HT1080 (cell line): ENCODE measurements at regions not wholly inside any gene's neighbourhood (a gene's known extent, or its start where the extent isn't known, plus 50 kb on each side); places are given as distances from the start of the nearest gene placed in this dataset.
A peak's percentile ranks its signal among the peaks of the same experiment; 100 is the strongest.
"Not testable (repeated sequence)": the region's sequence is repeated elsewhere in the genome, so short reads cannot be mapped to it uniquely, and the experiment has no call there.

Experiments used
- DNase-seq: peaks from one replicate; pipeline ENCODE4 v3.0.0-alpha.2; 2015; ENCODE audit warnings: low read depth

- DNase-seq = not testable (repeated sequence)
These were observed 126.3 kb upstream of the CAV2 start for GRCh38 chr7:116373229-116373628.

- no peak for DNase-seq
These were observed 121.8 kb upstream of the CAV2 start for GRCh38 chr7:116377721-116378120.

GRCh38 chr7:116380025-116380424, 119.5 kb upstream of the CAV2 start:
- DNase-seq = no peak

GRCh38 chr7:116382375-116382774, 117.2 kb upstream of the CAV2 start:
- DNase-seq = no peak

GRCh38 chr7:116384936-116385635, 114.5 kb upstream of the CAV2 start:
- DNase-seq = no peak

GRCh38 chr7:116386674-116387073, 112.9 kb upstream of the CAV2 start:
- DNase-seq = no peak

- no peak for DNase-seq
These were observed 109.2 kb upstream of the CAV2 start for GRCh38 chr7:116390363-116390762.

GRCh38 chr7:116392806-116393205, 106.7 kb upstream of the CAV2 start:
- no peak for DNase-seq

- DNase-seq = no peak
These were observed 105.9 kb upstream of the CAV2 start for GRCh38 chr7:116393654-116394053.

GRCh38 chr7:116394106-116394505, 105.4 kb upstream of the CAV2 start:
- DNase-seq = no peak

GRCh38 chr7:116395141-116395791, 104.3 kb upstream of the CAV2 start:
- DNase-seq = peak; percentile 96

- DNase-seq = no peak
These were observed 100.9 kb upstream of the CAV2 start for GRCh38 chr7:116398672-116399071.

GRCh38 chr7:116399819-116400218, 99.7 kb upstream of the CAV2 start:
- peak; percentile 66 for DNase-seq

GRCh38 chr7:116400522-116400921, 99.0 kb upstream of the CAV2 start:
- DNase-seq = no peak

- DNase-seq = no peak
These were observed 97.8 kb upstream of the CAV2 start for GRCh38 chr7:116401711-116402110.

- DNase-seq = no peak
These were observed 96.3 kb upstream of the CAV2 start for GRCh38 chr7:116403265-116403664.

GRCh38 chr7:116404389-116404788, 95.1 kb upstream of the CAV2 start:
- DNase-seq = no peak

GRCh38 chr7:116405810-116406209, 93.7 kb upstream of the CAV2 start:
- DNase-seq = no peak

GRCh38 chr7:116407165-116407564, 92.4 kb upstream of the CAV2 start:
- no peak for DNase-seq

GRCh38 chr7:116408166-116408565, 91.4 kb upstream of the CAV2 start:
- no peak for DNase-seq

- not testable (repeated sequence) for DNase-seq
These were observed 90.6 kb upstream of the CAV2 start for GRCh38 chr7:116408831-116409453.

- not testable (repeated sequence) for DNase-seq
These were observed 88.8 kb upstream of the CAV2 start for GRCh38 chr7:116410694-116411093.
